GM23338 (cell line): ENCODE measurements at regions not wholly inside any gene's neighbourhood (a gene's known extent, or its start where the extent isn't known, plus 50 kb on each side); places are given as distances from the start of the nearest gene placed in this dataset.

ENCODE experiments used
- CREB1 ChIP-seq: fragments of 250-450 bp; sonication (Bioruptor Pico); IDR thresholded peaks from 2 replicates; pipeline ENCODE4 v1.5.0; 2020; ENCODE audit warnings: low read depth, mild to moderate bottlenecking, moderate library complexity
- EZH2 ChIP-seq: fragments of 200-600 bp; sonication (generic); IDR thresholded peaks from one replicate; pipeline ENCODE4 v1.8.0; 2017; ENCODE audit warnings: antibody characterized with exemption, mild to moderate bottlenecking, low read depth; ENCODE audit not compliant: unreplicated experiment
- EZH2phosphoT487 ChIP-seq: fragments of 200-600 bp; sonication (generic); IDR thresholded peaks from one replicate; pipeline ENCODE4 v1.8.1; 2018; ENCODE audit warnings: antibody characterized with exemption; ENCODE audit not compliant: unreplicated experiment
- JUNB ChIP-seq: IDR thresholded peaks from one replicate; pipeline ENCODE4 v1.6.1; 2016; ENCODE audit warnings: antibody characterized with exemption; ENCODE audit not compliant: unreplicated experiment
- POLR2AphosphoS5 ChIP-seq: IDR thresholded peaks from 2 replicates; pipeline ENCODE4 v1.6.1; 2016; ENCODE audit warnings: antibody characterized with exemption, low read depth
- STAT1 ChIP-seq: IDR thresholded peaks from one replicate; pipeline ENCODE4 v1.6.1; 2016; ENCODE audit warnings: antibody characterized with exemption; ENCODE audit not compliant: unreplicated experiment
- ZNF114 ChIP-seq: fragments of 250-450 bp; sonication (Bioruptor Pico); IDR thresholded peaks from 2 replicates; pipeline ENCODE4 v1.5.0; 2020; ENCODE audit warnings: mild to moderate bottlenecking, moderate library complexity
- ZNF331 ChIP-seq: fragments of 250-450 bp; sonication (Bioruptor Pico); IDR thresholded peaks from 2 replicates; pipeline ENCODE4 v1.5.0; 2020; ENCODE audit warnings: low read depth, mild to moderate bottlenecking, moderate library complexity
- TF ChIP-seq, protein P1 (sequence below), 2 experiments: fragments of 200-600 bp in 1 of 2; sonication (generic) in 1 of 2; conservative IDR thresholded peaks; 2 replicates each; pipeline versions ENCODE4 v1.5.1 to v1.6.1; 2016 to 2017; ENCODE audit warnings: antibody characterized with exemption in 2 of 2, low read depth in 2 of 2, mild to moderate bottlenecking in 2 of 2, moderate library complexity in 1 of 2
- TF ChIP-seq, protein P2 (sequence below): IDR thresholded peaks from one replicate; pipeline ENCODE4 v1.6.1; 2018; ENCODE audit warnings: antibody characterized with exemption; ENCODE audit not compliant: unreplicated experiment
- TF ChIP-seq, protein P3 (sequence below): IDR thresholded peaks from 2 replicates; pipeline ENCODE4 v1.6.1; 2016; ENCODE audit warnings: antibody characterized with exemption

DNA sequence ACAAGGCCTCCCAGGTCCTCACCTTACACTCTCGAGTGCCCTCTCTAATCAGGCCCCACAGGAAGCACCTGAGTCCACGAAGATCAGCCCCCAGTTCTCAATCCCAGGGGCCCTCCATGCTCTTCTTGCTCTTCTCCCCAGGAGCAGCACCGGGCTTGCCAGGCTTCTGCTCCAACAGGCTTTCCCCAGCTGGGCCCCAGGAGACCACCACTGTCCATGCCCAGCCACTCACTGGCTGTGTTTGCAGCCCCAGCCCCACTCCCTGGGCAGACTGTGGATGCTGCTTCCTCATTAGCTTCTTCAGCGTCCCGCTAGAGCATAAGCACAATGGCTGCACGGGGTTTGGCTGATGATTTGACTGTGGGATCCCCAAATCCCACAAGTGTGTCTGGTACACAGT lies 781.9 kb downstream of the GALR1 start:
- TF ChIP-seq EZH2phosphoT487 (no peak), EZH2 (no peak), CREB1 (CRISPR knock-in tag) (no peak), POLR2AphosphoS5 (no peak), ZNF331 (no peak), JUNB (no peak), ZNF114 (CRISPR knock-in tag) (no peak), STAT1 (no peak)
- TF ChIP-seq, protein P1, sequence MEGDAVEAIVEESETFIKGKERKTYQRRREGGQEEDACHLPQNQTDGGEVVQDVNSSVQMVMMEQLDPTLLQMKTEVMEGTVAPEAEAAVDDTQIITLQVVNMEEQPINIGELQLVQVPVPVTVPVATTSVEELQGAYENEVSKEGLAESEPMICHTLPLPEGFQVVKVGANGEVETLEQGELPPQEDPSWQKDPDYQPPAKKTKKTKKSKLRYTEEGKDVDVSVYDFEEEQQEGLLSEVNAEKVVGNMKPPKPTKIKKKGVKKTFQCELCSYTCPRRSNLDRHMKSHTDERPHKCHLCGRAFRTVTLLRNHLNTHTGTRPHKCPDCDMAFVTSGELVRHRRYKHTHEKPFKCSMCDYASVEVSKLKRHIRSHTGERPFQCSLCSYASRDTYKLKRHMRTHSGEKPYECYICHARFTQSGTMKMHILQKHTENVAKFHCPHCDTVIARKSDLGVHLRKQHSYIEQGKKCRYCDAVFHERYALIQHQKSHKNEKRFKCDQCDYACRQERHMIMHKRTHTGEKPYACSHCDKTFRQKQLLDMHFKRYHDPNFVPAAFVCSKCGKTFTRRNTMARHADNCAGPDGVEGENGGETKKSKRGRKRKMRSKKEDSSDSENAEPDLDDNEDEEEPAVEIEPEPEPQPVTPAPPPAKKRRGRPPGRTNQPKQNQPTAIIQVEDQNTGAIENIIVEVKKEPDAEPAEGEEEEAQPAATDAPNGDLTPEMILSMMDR (conservative IDR thresholded peaks at IDR 0.05; ENCODE audit: low read depth in 2 of 2), result no peak
- TF ChIP-seq, protein P2, sequence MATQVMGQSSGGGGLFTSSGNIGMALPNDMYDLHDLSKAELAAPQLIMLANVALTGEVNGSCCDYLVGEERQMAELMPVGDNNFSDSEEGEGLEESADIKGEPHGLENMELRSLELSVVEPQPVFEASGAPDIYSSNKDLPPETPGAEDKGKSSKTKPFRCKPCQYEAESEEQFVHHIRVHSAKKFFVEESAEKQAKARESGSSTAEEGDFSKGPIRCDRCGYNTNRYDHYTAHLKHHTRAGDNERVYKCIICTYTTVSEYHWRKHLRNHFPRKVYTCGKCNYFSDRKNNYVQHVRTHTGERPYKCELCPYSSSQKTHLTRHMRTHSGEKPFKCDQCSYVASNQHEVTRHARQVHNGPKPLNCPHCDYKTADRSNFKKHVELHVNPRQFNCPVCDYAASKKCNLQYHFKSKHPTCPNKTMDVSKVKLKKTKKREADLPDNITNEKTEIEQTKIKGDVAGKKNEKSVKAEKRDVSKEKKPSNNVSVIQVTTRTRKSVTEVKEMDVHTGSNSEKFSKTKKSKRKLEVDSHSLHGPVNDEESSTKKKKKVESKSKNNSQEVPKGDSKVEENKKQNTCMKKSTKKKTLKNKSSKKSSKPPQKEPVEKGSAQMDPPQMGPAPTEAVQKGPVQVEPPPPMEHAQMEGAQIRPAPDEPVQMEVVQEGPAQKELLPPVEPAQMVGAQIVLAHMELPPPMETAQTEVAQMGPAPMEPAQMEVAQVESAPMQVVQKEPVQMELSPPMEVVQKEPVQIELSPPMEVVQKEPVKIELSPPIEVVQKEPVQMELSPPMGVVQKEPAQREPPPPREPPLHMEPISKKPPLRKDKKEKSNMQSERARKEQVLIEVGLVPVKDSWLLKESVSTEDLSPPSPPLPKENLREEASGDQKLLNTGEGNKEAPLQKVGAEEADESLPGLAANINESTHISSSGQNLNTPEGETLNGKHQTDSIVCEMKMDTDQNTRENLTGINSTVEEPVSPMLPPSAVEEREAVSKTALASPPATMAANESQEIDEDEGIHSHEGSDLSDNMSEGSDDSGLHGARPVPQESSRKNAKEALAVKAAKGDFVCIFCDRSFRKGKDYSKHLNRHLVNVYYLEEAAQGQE, result no peak
- TF ChIP-seq, protein P3, sequence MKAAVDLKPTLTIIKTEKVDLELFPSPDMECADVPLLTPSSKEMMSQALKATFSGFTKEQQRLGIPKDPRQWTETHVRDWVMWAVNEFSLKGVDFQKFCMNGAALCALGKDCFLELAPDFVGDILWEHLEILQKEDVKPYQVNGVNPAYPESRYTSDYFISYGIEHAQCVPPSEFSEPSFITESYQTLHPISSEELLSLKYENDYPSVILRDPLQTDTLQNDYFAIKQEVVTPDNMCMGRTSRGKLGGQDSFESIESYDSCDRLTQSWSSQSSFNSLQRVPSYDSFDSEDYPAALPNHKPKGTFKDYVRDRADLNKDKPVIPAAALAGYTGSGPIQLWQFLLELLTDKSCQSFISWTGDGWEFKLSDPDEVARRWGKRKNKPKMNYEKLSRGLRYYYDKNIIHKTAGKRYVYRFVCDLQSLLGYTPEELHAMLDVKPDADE, result no peak
